ENCODE measurements at regions not wholly inside any gene's neighbourhood (a gene's known extent, or its start where the extent isn't known, plus 50 kb on each side); places are given as distances from the start of the nearest gene placed in this dataset.
A peak's percentile ranks its signal among the peaks of the same experiment; 100 is the strongest.

DNA sequence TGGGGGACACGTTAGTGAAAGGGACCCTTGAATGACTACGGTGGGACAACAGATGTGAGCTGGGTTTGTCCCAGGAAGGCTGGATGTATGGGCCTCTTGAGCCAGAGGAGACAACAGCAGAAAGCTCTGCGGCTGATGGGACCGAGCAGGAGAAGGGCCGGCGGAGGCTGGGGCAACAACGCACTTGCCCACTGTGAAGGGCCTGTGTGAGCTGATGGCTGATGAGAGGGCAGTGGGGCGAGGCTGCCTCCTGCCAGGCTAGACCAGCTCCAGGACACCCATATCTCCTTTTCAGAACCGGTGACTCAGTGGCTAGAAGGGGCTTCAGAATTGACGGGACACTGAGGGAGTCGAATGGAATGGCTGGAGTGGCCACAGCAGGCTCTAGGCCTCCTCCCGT, 250.1 kb downstream of the SEC14L1 start:
- CTCF ChIA-PET: interaction anchor here (0.6 to 5.1 kb wide), 9 partner anchors 10 to 149 kb away, joined by 3 to 57 read pairs (median 5); no protein-coding TSS in a partner anchor
- Mint-ChIP-seq H3K4me1 (peaks cover 87% of the 10 kb centered on the region), H3K9me3 (no peaks in the 10 kb centered on the region), H3K4me3 (no peak overlapping the region), H3K27me3 (ENCODE audit: low read depth) (no peaks in the 10 kb centered on the region), H3K27ac (peak overlapping the region; percentile 98), H3K36me3 (no peaks in the 10 kb centered on the region)
- DNase-seq (ENCODE audit: low spot score): no peak
- ATAC-seq: no peak
- POLR2A ChIA-PET: interaction anchor here (1.8 kb wide), 1 partner anchor 30 kb away, joined by 8 read pairs; no protein-coding TSS in a partner anchor
- TF ChIP-seq ELF4 (CRISPR knock-in tag; IDR thresholded peaks at IDR 0.05; ENCODE audit: low read depth) (no peak), NFATC4 (CRISPR knock-in tag; IDR thresholded peaks at IDR 0.05) (no peak), ZNF425 (CRISPR knock-in tag; conservative IDR thresholded peaks at IDR 0.05) (no peak), OVOL2 (CRISPR knock-in tag; IDR thresholded peaks at IDR 0.05; ENCODE audit: borderline replicate concordance) (no peak), STAT6 (CRISPR knock-in tag; conservative IDR thresholded peaks at IDR 0.05; ENCODE audit: low read depth) (no peak), JAZF1 (CRISPR knock-in tag; IDR thresholded peaks at IDR 0.05) (no peak), E2F1 (CRISPR knock-in tag; IDR thresholded peaks at IDR 0.05) (no peak), ZNF416 (CRISPR knock-in tag; IDR thresholded peaks at IDR 0.05) (no peak), GTF2I (CRISPR knock-in tag; conservative IDR thresholded peaks at IDR 0.05) (no peak), ATF6 (CRISPR knock-in tag; IDR thresholded peaks at IDR 0.05) (no peak), TP53 (CRISPR knock-in tag; IDR thresholded peaks at IDR 0.05) (no peak), ZNF532 (CRISPR knock-in tag; IDR thresholded peaks at IDR 0.05; ENCODE audit: borderline replicate concordance) (no peak), ETV6 (CRISPR knock-in tag; IDR thresholded peaks at IDR 0.05) (no peak)
- TF ChIP-seq, protein P1, sequence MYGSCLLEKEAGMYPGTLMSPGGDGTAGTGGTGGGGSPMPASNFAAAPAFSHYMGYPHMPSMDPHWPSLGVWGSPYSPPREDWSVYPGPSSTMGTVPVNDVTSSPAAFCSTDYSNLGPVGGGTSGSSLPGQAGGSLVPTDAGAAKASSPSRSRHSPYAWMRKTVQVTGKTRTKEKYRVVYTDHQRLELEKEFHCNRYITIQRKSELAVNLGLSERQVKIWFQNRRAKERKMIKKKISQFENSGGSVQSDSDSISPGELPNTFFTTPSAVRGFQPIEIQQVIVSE (CRISPR knock-in tag; IDR thresholded peaks at IDR 0.05; ENCODE audit: borderline replicate concordance): no peak
- TF ChIP-seq, protein P2, sequence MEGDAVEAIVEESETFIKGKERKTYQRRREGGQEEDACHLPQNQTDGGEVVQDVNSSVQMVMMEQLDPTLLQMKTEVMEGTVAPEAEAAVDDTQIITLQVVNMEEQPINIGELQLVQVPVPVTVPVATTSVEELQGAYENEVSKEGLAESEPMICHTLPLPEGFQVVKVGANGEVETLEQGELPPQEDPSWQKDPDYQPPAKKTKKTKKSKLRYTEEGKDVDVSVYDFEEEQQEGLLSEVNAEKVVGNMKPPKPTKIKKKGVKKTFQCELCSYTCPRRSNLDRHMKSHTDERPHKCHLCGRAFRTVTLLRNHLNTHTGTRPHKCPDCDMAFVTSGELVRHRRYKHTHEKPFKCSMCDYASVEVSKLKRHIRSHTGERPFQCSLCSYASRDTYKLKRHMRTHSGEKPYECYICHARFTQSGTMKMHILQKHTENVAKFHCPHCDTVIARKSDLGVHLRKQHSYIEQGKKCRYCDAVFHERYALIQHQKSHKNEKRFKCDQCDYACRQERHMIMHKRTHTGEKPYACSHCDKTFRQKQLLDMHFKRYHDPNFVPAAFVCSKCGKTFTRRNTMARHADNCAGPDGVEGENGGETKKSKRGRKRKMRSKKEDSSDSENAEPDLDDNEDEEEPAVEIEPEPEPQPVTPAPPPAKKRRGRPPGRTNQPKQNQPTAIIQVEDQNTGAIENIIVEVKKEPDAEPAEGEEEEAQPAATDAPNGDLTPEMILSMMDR (IDR thresholded peaks at IDR 0.05): no peak

Measured in WTC11 (cell line).